ENCODE measurements at regions not wholly inside any gene's neighbourhood (a gene's known extent, or its start where the extent isn't known, plus 50 kb on each side); places are given as distances from the start of the nearest gene placed in this dataset.

DNA sequence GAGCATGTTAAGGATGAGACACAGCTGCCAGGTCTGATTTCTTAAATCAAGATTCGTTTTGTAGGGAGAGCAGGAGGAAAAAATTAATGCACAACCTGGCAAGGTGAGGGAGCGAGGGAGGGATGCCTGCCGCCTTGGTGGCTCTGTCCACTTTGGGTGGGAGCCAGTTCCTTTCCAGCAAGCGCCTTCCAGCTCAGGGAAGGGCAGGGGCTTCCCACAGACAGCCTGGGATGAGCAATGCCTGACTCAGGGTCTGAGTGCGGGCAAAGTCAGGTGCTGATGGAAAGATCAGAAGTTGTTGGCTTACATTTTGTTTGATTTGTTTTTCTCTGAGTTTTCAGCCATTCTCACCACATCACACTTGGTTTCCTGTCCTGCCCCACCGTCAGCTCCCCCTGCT is 220.7 kb downstream of the ENGASE start:
- no peak overlapping the region for H3K27ac ChIP-seq
- intact Hi-C loops (cut with DNase I): no loop called here
- no peak overlapping the region for H3K4me3 ChIP-seq
- ATAC-seq (no peak), DNase-seq (no peak)
- peaks cover 44% of the 10 kb centered on the region for H3K27me3 ChIP-seq (ENCODE audit: low read depth)
- H3K4me1 ChIP-seq: no peaks in the 10 kb centered on the region
- H3K9me3 ChIP-seq: no peaks in the 10 kb centered on the region
- TF ChIP-seq, protein P1, sequence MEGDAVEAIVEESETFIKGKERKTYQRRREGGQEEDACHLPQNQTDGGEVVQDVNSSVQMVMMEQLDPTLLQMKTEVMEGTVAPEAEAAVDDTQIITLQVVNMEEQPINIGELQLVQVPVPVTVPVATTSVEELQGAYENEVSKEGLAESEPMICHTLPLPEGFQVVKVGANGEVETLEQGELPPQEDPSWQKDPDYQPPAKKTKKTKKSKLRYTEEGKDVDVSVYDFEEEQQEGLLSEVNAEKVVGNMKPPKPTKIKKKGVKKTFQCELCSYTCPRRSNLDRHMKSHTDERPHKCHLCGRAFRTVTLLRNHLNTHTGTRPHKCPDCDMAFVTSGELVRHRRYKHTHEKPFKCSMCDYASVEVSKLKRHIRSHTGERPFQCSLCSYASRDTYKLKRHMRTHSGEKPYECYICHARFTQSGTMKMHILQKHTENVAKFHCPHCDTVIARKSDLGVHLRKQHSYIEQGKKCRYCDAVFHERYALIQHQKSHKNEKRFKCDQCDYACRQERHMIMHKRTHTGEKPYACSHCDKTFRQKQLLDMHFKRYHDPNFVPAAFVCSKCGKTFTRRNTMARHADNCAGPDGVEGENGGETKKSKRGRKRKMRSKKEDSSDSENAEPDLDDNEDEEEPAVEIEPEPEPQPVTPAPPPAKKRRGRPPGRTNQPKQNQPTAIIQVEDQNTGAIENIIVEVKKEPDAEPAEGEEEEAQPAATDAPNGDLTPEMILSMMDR (IDR thresholded peaks at IDR 0.05): no peak
- H3K36me3 ChIP-seq: no peaks in the 10 kb centered on the region

GRCh38 chr17:79294459-79295071 is 219.9 kb downstream of the ENGASE start:
- Histone ChIP-seq H3K9me3 (no peaks in the 10 kb centered on the region), H3K27me3 (ENCODE audit: low read depth) (peaks cover 43% of the 10 kb centered on the region), H3K27ac (no peak overlapping the region), H3K36me3 (no peaks in the 10 kb centered on the region), H3K4me1 (no peaks in the 10 kb centered on the region), H3K4me3 (no peak overlapping the region)
- ATAC-seq (peak; percentile 44 to 67), DNase-seq (peak; percentile 60)
- TF ChIP-seq, protein P1 (IDR thresholded peaks at IDR 0.05): no peak
- intact Hi-C loops (cut with DNase I): no loop called here

DNA sequence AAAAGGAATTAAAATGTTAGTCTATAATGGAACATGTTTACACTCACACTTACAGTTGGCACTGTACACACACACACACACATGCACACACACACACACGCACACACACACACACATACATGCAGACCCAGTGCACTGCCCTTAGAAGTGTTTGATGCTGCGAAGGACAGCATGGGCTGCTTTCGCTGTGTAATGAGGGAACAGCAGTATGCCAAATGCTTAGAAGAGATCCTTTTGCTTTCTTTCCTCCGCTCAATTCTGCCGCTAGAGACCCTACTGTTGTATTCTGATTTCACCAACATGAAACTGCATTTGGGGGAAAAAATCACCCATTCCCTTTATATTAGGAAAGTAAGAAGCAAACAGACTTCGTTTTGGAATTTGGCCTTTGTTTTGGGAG is 217.9 kb downstream of the ENGASE start:
- no peak for DNase-seq
- Histone ChIP-seq H3K27me3 (ENCODE audit: low read depth) (peaks cover 35% of the 10 kb centered on the region), H3K4me1 (no peaks in the 10 kb centered on the region), H3K27ac (no peak overlapping the region), H3K4me3 (no peak overlapping the region), H3K9me3 (no peaks in the 10 kb centered on the region), H3K36me3 (no peaks in the 10 kb centered on the region)
- intact Hi-C loops (cut with DNase I): no loop called here
- TF ChIP-seq, protein P1 (IDR thresholded peaks at IDR 0.05): no peak
- ATAC-seq: no peak

- H3K9me3 ChIP-seq: no peaks in the 10 kb centered on the region
Measured at GRCh38 chr17:79291391-79291790, 216.8 kb downstream of the ENGASE start.

GRCh38 chr17:79290726-79291125 is 216.1 kb downstream of the ENGASE start:
- H3K27ac ChIP-seq: no peak overlapping the region
- H3K4me3 ChIP-seq: no peak overlapping the region
- DNase-seq: no peak
- TF ChIP-seq, protein P1 (IDR thresholded peaks at IDR 0.05): no peak
- H3K9me3 ChIP-seq: no peaks in the 10 kb centered on the region
- no peak for ATAC-seq
- H3K27me3 ChIP-seq (ENCODE audit: low read depth): peaks cover 38% of the 10 kb centered on the region
- H3K4me1 ChIP-seq: no peaks in the 10 kb centered on the region
- H3K36me3 ChIP-seq: no peaks in the 10 kb centered on the region
- intact Hi-C loops (cut with DNase I): no loop called here

More at GRCh38 chr17:79291391-79291790, 216.8 kb downstream of the ENGASE start:
- ATAC-seq: no peak
- TF ChIP-seq, protein P1 (IDR thresholded peaks at IDR 0.05): no peak
- Histone ChIP-seq H3K36me3 (no peaks in the 10 kb centered on the region), H3K27ac (no peak overlapping the region), H3K27me3 (ENCODE audit: low read depth) (peaks cover 36% of the 10 kb centered on the region), H3K4me1 (no peaks in the 10 kb centered on the region), H3K4me3 (no peak overlapping the region)
- intact Hi-C loops (cut with DNase I): no loop called here
- no peak for DNase-seq

Data from lower lobe of right lung (tissue), 2 donors.